Hepatocyte (in vitro differentiated cells): ENCODE measurements at regions not wholly inside any gene's neighbourhood (a gene's known extent, or its start where the extent isn't known, plus 50 kb on each side); places are given as distances from the start of the nearest gene placed in this dataset.

Source experiments
- CTCF ChIP-seq: fragments of 200-600 bp; sonication (generic); IDR thresholded peaks from 2 replicates; pipeline ENCODE4 v1.5.1; 2016; ENCODE audit warnings: antibody characterized with exemption, mild to moderate bottlenecking; ENCODE audit not compliant: poor library complexity
- EZH2 ChIP-seq: fragments of 200-600 bp; sonication (generic); IDR thresholded peaks from 2 replicates; pipeline ENCODE4 v1.6.1; 2016; ENCODE audit warnings: antibody characterized with exemption, mild to moderate bottlenecking, borderline replicate concordance

GRCh38 chr6:97812940-97813339, 529.9 kb upstream of the MMS22L start:
- TF ChIP-seq CTCF (no peak), EZH2 (no peak)
